ENCODE measurements at regions not wholly inside any gene's neighbourhood (a gene's known extent, or its start where the extent isn't known, plus 50 kb on each side); places are given as distances from the start of the nearest gene placed in this dataset.

DNA sequence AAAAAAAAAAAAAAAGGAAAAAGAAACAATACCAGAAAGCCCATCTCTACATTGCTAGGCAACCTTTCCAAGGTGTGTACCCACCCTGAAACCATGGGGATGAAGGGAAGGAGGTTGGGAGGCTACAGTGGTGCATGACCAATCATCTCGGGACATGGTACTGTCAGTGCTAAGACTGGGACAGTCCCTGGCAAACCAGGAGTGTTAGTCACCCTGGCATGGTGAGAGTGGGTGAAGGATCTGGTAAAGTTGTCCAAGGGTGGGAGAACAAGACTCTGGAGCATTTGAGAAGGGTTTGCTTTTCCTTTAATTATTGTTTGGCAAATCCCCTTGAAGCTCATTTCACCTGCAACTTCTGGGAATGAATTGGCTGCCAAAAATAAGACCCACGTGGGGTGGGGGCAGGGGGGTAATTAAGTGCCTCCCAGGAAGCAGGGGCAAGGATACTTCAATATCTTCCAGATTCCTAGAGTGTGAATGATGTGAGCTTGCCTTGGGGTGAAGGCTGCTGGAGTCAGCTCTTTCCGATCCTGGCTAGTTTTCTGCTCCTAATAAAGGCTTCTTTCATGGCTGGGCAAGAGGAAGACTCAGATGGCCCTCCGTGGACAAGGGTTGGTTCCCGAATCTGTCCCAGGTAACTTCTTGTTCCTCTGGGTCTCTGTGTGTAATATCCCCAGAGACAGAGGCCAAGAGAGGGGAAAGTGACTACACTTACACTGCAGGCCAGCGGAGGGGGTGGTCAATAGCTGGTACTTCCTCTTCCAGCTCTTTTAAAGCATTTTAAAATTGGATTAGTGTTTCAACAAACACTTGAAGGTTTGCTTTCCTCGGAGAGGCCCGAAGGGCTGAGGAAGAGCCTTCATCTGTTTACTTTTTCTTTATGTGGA is 61.6 kb upstream of the SPRY4 start:
- intact Hi-C loops (cut with micrococcal nuclease) (no loop called here), in situ Hi-C loops (cut with MboI) (no loop called here)
- TF ChIP-seq SPI1 (IDR thresholded peaks at IDR 0.05; ENCODE audit: borderline replicate concordance, low read depth, low read length) (peak; percentile 30; the same call in 1 of the 2 replicates), ZBTB17 (CRISPR knock-in tag; IDR thresholded peaks at IDR 0.05) (no peak), SMC3 (conservative IDR thresholded peaks at IDR 0.05; ENCODE audit: insufficient read depth, low read depth, low read length) (no peak)
- TF ChIP-seq, protein P1, sequence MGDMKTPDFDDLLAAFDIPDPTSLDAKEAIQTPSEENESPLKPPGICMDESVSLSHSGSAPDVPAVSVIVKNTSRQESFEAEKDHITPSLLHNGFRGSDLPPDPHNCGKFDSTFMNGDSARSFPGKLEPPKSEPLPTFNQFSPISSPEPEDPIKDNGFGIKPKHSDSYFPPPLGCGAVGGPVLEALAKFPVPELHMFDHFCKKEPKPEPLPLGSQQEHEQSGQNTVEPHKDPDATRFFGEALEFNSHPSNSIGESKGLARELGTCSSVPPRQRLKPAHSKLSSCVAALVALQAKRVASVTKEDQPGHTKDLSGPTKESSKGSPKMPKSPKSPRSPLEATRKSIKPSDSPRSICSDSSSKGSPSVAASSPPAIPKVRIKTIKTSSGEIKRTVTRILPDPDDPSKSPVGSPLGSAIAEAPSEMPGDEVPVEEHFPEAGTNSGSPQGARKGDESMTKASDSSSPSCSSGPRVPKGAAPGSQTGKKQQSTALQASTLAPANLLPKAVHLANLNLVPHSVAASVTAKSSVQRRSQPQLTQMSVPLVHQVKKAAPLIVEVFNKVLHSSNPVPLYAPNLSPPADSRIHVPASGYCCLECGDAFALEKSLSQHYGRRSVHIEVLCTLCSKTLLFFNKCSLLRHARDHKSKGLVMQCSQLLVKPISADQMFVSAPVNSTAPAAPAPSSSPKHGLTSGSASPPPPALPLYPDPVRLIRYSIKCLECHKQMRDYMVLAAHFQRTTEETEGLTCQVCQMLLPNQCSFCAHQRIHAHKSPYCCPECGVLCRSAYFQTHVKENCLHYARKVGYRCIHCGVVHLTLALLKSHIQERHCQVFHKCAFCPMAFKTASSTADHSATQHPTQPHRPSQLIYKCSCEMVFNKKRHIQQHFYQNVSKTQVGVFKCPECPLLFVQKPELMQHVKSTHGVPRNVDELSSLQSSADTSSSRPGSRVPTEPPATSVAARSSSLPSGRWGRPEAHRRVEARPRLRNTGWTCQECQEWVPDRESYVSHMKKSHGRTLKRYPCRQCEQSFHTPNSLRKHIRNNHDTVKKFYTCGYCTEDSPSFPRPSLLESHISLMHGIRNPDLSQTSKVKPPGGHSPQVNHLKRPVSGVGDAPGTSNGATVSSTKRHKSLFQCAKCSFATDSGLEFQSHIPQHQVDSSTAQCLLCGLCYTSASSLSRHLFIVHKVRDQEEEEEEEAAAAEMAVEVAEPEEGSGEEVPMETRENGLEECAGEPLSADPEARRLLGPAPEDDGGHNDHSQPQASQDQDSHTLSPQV (IDR thresholded peaks at IDR 0.05), result 0 out of 2 replicates have a peak, but pooled peaks have one; percentile 16
- Histone ChIP-seq H3K79me2 (ENCODE audit: control insufficient read depth, insufficient read depth, low read length) (no peaks in the 10 kb centered on the region), H3K4me1 (replicated peaks in 1 of 2; ENCODE audit: control insufficient read depth in 2 of 2, insufficient read depth in 2 of 2, low read length in 2 of 2) (peaks cover 11 to 32% of the 10 kb centered on the region in 2 experiments), H3K36me3 (ENCODE audit: control insufficient read depth, insufficient read depth, low read length) (no peaks in the 10 kb centered on the region), H3K27me3 (ENCODE audit: control insufficient read depth in 2 of 2, insufficient read depth in 2 of 2, low read length in 2 of 2) (no peaks in the 10 kb centered on the region), H3K27ac (ENCODE audit: extremely low read depth, low read depth, low read length) (no peak overlapping the region), H3K4me3 (no peak overlapping the region), H2AFZ (ENCODE audit: low read depth, low read length) (peak overlapping the region; percentile 77), H3K9me3 (replicated peaks; ENCODE audit: control insufficient read depth, insufficient read depth, low read depth, low read length) (no peaks in the 10 kb centered on the region), H3K9ac (ENCODE audit: insufficient read depth in 1 of 2, low read depth in 2 of 2, low read length in 2 of 2) (no peak overlapping the region), H3K9me1 (ENCODE audit: control insufficient read depth, insufficient read depth, low read length) (no peaks in the 10 kb centered on the region), H3K4me2 (ENCODE audit: insufficient read depth, low read length) (no peak overlapping the region), H4K20me1 (replicated peaks; ENCODE audit: control insufficient read depth, insufficient read depth, low read length) (no peaks in the 10 kb centered on the region)
- WGBS (ENCODE audit: insufficient coverage, low coverage, missing lambda C conversion rate), result 44% methylated on average over 8 of the region's 8 CpGs
- peak; percentile 55 for ATAC-seq
- no peak for FAIRE-seq
- ChIA-PET CTCF (ENCODE audit: low intra/inter-chr PET ratio) (interaction anchor here (0.6 kb wide), 1 partner anchor 10 kb away, joined by 3 read pairs; no protein-coding TSS in a partner anchor), POLR2A (interaction anchor here (0.6 to 1.7 kb wide), 7 partner anchors 11 to 185 kb away, joined by 3 to 6 read pairs (median 3); no protein-coding TSS in a partner anchor)
- no peak for DNase-seq (ENCODE audit: extremely low read depth in 1 of 4, low spot score in 3 of 4)
- BruUV-seq (replicated peaks), result no TSS peak

All from K562 (cell line).